Prostate gland (tissue), 2 donors: ENCODE measurements at regions not wholly inside any gene's neighbourhood (a gene's known extent, or its start where the extent isn't known, plus 50 kb on each side); places are given as distances from the start of the nearest gene placed in this dataset.

ENCODE experiments used
- CTCF ChIP-seq, 4 experiments: fragments of 200-600 bp in 2 of 4; fragments of 450-650 bp in 2 of 4; sonication (generic) in 2 of 4; IDR thresholded peaks; 1 replicate in 3 of 4; 2 replicates in 1 of 4; pipeline ENCODE4 v1.5.1; 2016 to 2019; ENCODE audit warnings: antibody characterized with exemption in 4 of 4, mild to moderate bottlenecking in 2 of 4, moderate library complexity in 2 of 4
- POLR2AphosphoS5 ChIP-seq: sonication (generic); formaldehyde crosslinking; IDR thresholded peaks from one replicate; pipeline ENCODE4 v1.6.1; 2017; ENCODE audit warnings: antibody characterized with exemption

DNA sequence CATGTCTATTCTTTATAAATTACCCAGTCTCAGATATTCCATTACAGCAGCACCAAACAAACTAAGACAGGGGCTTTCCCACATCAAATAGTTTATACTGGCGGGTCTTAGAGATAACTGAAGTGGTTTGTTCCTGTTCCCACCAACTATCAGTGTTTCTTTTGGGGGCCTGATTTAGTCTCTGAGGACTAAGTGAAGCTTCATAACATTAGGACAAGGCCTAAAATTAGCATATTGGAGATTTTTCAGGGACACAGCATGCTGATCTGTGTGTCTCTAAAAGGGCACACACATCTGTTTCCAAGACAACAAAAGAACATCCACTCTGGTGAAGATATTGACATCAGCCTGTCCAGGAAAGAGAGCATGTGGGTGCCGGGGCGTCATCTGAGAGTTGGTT is 72.6 kb upstream of the SEMA6D start:
- no peak for TF ChIP-seq CTCF (IDR thresholded peaks at IDR 0.05)
- TF ChIP-seq POLR2AphosphoS5, result no peak
